GM10266 (cell line): ENCODE measurements at regions not wholly inside any gene's neighbourhood (a gene's known extent, or its start where the extent isn't known, plus 50 kb on each side); places are given as distances from the start of the nearest gene placed in this dataset.

Experiments used
- DNase-seq: peaks from one replicate; pipeline ENCODE4 v3.0.0; 2012; ENCODE audit errors: extremely low spot score
- TF ChIP-seq, protein P1 (sequence below): IDR thresholded peaks from 2 replicates; pipeline ENCODE4 v1.5.1; 2012; ENCODE audit warnings: mild to moderate bottlenecking, low read depth; ENCODE audit not compliant: control insufficient read depth, insufficient read depth; ENCODE audit errors: missing control alignments

DNA sequence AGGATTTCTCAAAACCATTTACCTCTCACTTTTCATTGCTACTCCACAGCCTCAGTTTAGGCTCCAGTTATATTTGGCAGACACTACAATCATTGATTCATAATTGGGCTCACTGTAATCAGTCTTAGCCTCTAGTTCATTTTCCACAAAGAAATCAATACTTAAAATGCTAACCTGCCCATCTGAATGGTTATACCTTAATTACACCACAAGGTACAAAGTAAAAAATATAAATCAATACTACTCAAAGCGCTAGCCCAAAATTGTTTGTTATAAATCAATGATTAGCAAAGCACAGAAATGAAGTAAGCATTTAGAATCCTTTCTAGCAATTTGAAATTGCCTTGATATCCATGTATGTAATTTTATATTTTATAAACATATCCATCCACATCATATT, 222.6 kb upstream of the NDST3 start:
- TF ChIP-seq, protein P1, sequence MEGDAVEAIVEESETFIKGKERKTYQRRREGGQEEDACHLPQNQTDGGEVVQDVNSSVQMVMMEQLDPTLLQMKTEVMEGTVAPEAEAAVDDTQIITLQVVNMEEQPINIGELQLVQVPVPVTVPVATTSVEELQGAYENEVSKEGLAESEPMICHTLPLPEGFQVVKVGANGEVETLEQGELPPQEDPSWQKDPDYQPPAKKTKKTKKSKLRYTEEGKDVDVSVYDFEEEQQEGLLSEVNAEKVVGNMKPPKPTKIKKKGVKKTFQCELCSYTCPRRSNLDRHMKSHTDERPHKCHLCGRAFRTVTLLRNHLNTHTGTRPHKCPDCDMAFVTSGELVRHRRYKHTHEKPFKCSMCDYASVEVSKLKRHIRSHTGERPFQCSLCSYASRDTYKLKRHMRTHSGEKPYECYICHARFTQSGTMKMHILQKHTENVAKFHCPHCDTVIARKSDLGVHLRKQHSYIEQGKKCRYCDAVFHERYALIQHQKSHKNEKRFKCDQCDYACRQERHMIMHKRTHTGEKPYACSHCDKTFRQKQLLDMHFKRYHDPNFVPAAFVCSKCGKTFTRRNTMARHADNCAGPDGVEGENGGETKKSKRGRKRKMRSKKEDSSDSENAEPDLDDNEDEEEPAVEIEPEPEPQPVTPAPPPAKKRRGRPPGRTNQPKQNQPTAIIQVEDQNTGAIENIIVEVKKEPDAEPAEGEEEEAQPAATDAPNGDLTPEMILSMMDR: no peak
- DNase-seq: no peak

- TF ChIP-seq, protein P1: no peak
- DNase-seq: no peak
Measured at GRCh38 chr4:117814277-117815246, 219.7 kb upstream of the NDST3 start.

DNA sequence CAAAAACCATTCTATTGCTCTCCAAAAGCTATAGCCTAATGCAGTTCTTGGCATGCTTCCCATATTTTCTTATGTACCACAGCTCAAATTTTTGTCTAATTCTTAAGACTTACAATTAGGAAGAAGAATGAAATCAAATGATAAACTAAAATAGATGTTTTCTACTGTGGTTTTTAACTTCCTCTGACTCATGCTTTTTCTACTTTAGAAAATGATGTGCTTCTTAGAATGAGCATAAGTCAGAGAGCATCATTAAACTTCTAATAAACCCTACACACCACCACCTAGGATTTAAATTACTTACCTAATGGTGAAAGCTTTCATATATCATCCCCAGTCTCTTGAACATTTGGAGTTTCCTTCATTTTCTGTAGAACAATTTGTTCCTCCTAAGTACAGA, 217.0 kb upstream of the NDST3 start:
- no peak for DNase-seq
- TF ChIP-seq, protein P1: no peak

DNA sequence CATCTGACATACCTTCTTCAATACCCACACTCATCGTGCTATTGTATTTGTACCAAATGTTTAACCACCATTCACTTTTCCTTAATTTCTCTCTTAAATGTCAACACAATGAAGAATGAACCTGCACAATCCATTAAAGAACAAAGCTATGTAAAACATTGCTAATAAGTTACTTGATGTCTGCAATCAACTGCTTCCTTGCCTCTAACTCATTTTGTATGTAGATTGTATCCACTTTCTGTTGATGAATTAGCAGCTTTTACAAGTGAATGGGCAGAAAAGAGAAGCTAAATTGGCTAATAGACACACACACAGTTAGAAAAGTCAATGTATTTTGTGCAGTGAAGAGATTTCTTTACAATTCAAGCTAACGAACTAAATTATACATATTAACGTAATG, 212.5 kb upstream of the NDST3 start:
- TF ChIP-seq, protein P1: no peak
- DNase-seq: no peak

DNA sequence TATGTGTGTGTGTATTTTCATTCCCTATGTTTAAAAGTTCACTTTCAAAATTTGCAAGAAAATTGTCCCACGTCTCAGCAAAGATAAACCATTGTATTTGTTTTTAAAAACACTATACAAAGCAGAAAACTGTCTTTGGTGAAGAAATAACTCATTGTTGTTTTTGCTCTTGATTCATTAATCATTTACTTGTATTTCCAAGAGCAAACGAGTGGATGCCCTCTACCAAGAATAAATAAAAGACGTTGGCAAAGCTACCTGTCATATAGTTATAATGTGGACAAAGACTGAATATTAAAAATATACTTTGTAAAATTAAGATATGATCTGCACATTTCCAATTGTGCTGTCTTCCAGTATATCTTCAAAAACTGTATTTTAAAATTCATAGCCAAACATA, 210.9 kb upstream of the NDST3 start:
- TF ChIP-seq, protein P1: no peak
- no peak for DNase-seq

- no peak for DNase-seq
- TF ChIP-seq, protein P1: no peak
Measured at GRCh38 chr4:117825600-117825999, 208.7 kb upstream of the NDST3 start.

GRCh38 chr4:117831060-117831683, 203.1 kb upstream of the NDST3 start:
- TF ChIP-seq, protein P1: no peak
- DNase-seq: no peak
